Tibial artery (tissue), 4 donors: ENCODE measurements at regions not wholly inside any gene's neighbourhood (a gene's known extent, or its start where the extent isn't known, plus 50 kb on each side); places are given as distances from the start of the nearest gene placed in this dataset.
A peak's percentile ranks its signal among the peaks of the same experiment; 100 is the strongest.

Experiments
- DNase-seq, 2 donors: peaks; one replicate each; pipeline ENCODE4 v3.0.0-alpha.2; 2019
- H3K27ac ChIP-seq, 2 donors: fragments of 200-600 bp; sonication (generic) in 1 of 2; 1 replicate in 1 of 2; 2 replicates in 1 of 2; pipeline ENCODE4 v1.5.1; 2018 to 2019; ENCODE audit warnings: mild to moderate bottlenecking in 1 of 2
- H3K27me3 ChIP-seq, 2 donors: fragments of 200-600 bp; sonication (generic) in 1 of 2; one replicate each; pipeline versions ENCODE4 v1.5.1 to v1.6.0; 2016 to 2019
- H3K36me3 ChIP-seq, 3 donors: fragments of 200-600 bp; sonication (generic) in 2 of 3; one replicate each; pipeline ENCODE4 v1.5.1; 2016 to 2019; ENCODE audit warnings: mild to moderate bottlenecking in 2 of 3
- H3K4me1 ChIP-seq, 4 donors: fragments of 200-600 bp; sonication (generic) in 2 of 4; 1 replicate in 3 of 4; 2 replicates in 1 of 4; pipeline ENCODE4 v1.5.1; 2016 to 2019
- H3K4me3 ChIP-seq, 2 donors: fragments of 200-600 bp; sonication (generic) in 1 of 2; 1 replicate in 1 of 2; 2 replicates in 1 of 2; pipeline ENCODE4 v1.5.1; 2018 to 2019; ENCODE audit warnings: mild to moderate bottlenecking in 2 of 2
- H3K9me3 ChIP-seq, 3 donors: fragments of 200-600 bp; sonication (generic) in 1 of 3; one replicate each; pipeline ENCODE4 v1.5.1; 2016 to 2019
- CTCF ChIP-seq, 2 experiments: fragments of 200-600 bp in 1 of 2; fragments of 450-650 bp in 1 of 2; IDR thresholded peaks; one replicate each; pipeline ENCODE4 v1.5.1; 2017 to 2019; ENCODE audit warnings: antibody characterized with exemption in 2 of 2, mild to moderate bottlenecking in 1 of 2, moderate library complexity in 1 of 2
- intact Hi-C: fragments of 100-400 bp; cut with DNase I; formaldehyde crosslinking; loops from one replicate; pipeline ENCODE4 v1.15.0; 2023; ENCODE audit warnings: low total_unique reads

GRCh38 chr22:48724899-48725298 is 1102.8 kb downstream of the BRD1 start:
- intact Hi-C loops: no loop called here
- DNase-seq: no peak
- Histone ChIP-seq H3K4me3 (no peak overlapping the region), H3K4me1 (peaks cover 0 to 3% (median 0%) of the 10 kb centered on the region in 4 donors), H3K27ac (no peak overlapping the region), H3K9me3 (peaks cover 0 to 7% (median 5%) of the 10 kb centered on the region in 3 donors), H3K36me3 (no peaks in the 10 kb centered on the region), H3K27me3 (no peaks in the 10 kb centered on the region)
- no peak for TF ChIP-seq CTCF (IDR thresholded peaks at IDR 0.05)

- intact Hi-C loops: no loop called here
- Histone ChIP-seq H3K9me3 (peaks cover 0 to 7% (median 5%) of the 10 kb centered on the region in 3 donors), H3K4me3 (no peak overlapping the region), H3K27me3 (no peaks in the 10 kb centered on the region), H3K27ac (no peak overlapping the region), H3K36me3 (no peaks in the 10 kb centered on the region), H3K4me1 (peaks cover 0 to 3% (median 0%) of the 10 kb centered on the region in 4 donors)
- no peak for TF ChIP-seq CTCF (IDR thresholded peaks at IDR 0.05)
- DNase-seq: peak in 1 of 2 donors; percentile 10
Observed at GRCh38 chr22:48722661-48723060, 1105.0 kb downstream of the BRD1 start.

- no peaks in the 10 kb centered on the region for H3K27me3 ChIP-seq
- DNase-seq: no peak
- H3K27ac ChIP-seq: no peak overlapping the region
- TF ChIP-seq CTCF (IDR thresholded peaks at IDR 0.05): no peak
- no peaks in the 10 kb centered on the region for H3K36me3 ChIP-seq
- peaks cover 0 to under 1% (median 0%) of the 10 kb centered on the region in 3 donors for H3K9me3 ChIP-seq
- no peak overlapping the region for H3K4me3 ChIP-seq
- peaks cover 0 to 3% (median 0%) of the 10 kb centered on the region in 4 donors for H3K4me1 ChIP-seq
- intact Hi-C loops: no loop called here
Observed at GRCh38 chr22:48721395-48721669, 1106.3 kb downstream of the BRD1 start.

- intact Hi-C loops: no loop called here
Observed at GRCh38 chr22:48720662-48721394, 1106.8 kb downstream of the BRD1 start.

GRCh38 chr22:48719978-48720661 is 1107.6 kb downstream of the BRD1 start:
- Histone ChIP-seq H3K36me3 (no peaks in the 10 kb centered on the region), H3K9me3 (peaks cover 0 to 10% (median 4%) of the 10 kb centered on the region in 3 donors), H3K27me3 (peaks cover 0 to 3% of the 10 kb centered on the region in 2 donors), H3K4me3 (no peak overlapping the region), H3K27ac (no peak overlapping the region), H3K4me1 (peaks cover 0 to 3% (median 0%) of the 10 kb centered on the region in 4 donors)
- no peak for TF ChIP-seq CTCF (IDR thresholded peaks at IDR 0.05)
- DNase-seq: peak in 1 of 2 donors; percentile 28
- intact Hi-C loops: no loop called here

More at GRCh38 chr22:48720662-48721394, 1106.8 kb downstream of the BRD1 start:
- Histone ChIP-seq H3K36me3 (no peaks in the 10 kb centered on the region), H3K27ac (no peak overlapping the region), H3K9me3 (peaks cover 0 to 6% (median 0%) of the 10 kb centered on the region in 3 donors), H3K4me3 (no peak overlapping the region), H3K4me1 (peaks cover 0 to 3% (median 0%) of the 10 kb centered on the region in 4 donors), H3K27me3 (no peaks in the 10 kb centered on the region)
- no peak for TF ChIP-seq CTCF (IDR thresholded peaks at IDR 0.05)
- peak in 1 of 2 donors; percentile 51 for DNase-seq
